ENCODE measurements at regions not wholly inside any gene's neighbourhood (a gene's known extent, or its start where the extent isn't known, plus 50 kb on each side); places are given as distances from the start of the nearest gene placed in this dataset.
"Not testable (repeated sequence)": the region's sequence is repeated elsewhere in the genome, so short reads cannot be mapped to it uniquely, and the experiment has no call there.

DNA sequence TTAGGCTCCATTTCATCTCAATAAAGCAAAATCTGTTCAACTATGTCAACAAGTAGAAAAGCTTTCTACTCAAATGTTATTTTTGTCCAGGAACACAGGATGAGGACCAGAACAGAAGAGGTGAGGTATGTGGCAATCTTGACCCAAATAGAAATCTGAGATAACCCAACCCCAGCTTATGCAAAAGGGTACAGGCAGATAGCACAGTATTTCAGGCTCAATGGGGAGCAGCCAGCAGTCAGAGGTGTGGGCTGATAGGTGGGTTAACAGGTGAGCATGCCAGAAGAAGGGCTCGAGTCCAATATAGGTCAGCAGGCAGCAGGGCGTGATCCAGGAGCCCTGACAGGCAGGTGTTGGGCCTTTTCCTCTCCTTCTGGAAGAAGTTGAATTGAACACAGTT, 281.2 kb upstream of the NR2F2 start:
- no peak for DNase-seq
- CTCF ChIA-PET, result no interaction called here
- no peaks in the 10 kb centered on the region for H3K36me3 Mint-ChIP-seq

DNA sequence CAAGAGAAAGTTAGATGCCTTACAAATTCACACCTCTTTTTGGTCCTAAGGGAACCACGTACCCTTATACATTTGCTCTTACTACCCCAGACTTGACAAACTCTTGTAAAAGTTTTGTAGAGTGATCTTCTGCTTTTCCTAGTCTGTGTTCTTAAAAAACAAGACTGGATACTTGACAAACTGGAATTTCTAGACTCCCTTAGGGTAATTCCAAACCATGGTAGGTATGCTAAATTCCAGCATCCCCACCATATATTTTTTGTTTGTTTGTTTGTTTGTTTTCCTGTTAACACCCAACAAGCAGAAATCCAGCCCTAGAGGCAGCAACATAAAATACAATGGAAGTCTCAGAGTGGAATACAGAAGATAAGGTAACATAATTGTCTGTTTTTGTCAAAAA, 280.7 kb upstream of the NR2F2 start:
- Mint-ChIP-seq H3K9me3 (no peaks in the 10 kb centered on the region), H3K27ac (no peak overlapping the region), H3K4me1 (peaks cover 3% of the 10 kb centered on the region), H3K4me3 (no peak overlapping the region), H3K27me3 (peaks cover 54% of the 10 kb centered on the region), H3K36me3 (no peaks in the 10 kb centered on the region)
- DNase-seq, result no peak
- CTCF ChIA-PET, result no interaction called here

More for the DNA sequence above, 281.2 kb upstream of the NR2F2 start:
- Mint-ChIP-seq H3K4me3 (no peak overlapping the region), H3K4me1 (peaks cover 3% of the 10 kb centered on the region), H3K9me3 (no peaks in the 10 kb centered on the region), H3K27me3 (peaks cover 51% of the 10 kb centered on the region), H3K27ac (no peak overlapping the region)

DNA sequence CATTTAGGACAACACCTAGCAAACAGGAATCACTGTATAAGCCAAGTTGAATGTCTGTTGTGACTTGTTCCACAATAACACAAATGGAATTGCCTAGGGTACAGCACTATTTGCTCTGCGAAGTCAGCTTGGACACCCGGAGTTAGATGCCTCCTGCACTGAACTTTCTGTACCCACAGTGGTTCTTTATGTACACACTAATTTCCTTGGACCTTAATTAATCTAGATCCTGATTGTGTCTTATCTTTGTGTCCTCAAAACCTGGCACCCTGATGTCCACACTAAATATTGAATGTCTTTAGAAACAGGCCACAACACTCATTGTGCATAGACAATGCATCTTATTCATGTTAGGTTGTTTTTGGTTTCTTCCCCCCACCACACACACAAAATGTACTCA, 278.9 kb upstream of the NR2F2 start:
- DNase-seq, result no peak
- no peaks in the 10 kb centered on the region for H3K9me3 Mint-ChIP-seq
- H3K27me3 Mint-ChIP-seq, result peaks cover 55% of the 10 kb centered on the region
- H3K4me1 Mint-ChIP-seq, result peaks cover 3% of the 10 kb centered on the region
- H3K27ac Mint-ChIP-seq, result no peak overlapping the region
- H3K4me3 Mint-ChIP-seq, result no peak overlapping the region
- CTCF ChIA-PET, result no interaction called here
- H3K36me3 Mint-ChIP-seq, result no peaks in the 10 kb centered on the region

DNA sequence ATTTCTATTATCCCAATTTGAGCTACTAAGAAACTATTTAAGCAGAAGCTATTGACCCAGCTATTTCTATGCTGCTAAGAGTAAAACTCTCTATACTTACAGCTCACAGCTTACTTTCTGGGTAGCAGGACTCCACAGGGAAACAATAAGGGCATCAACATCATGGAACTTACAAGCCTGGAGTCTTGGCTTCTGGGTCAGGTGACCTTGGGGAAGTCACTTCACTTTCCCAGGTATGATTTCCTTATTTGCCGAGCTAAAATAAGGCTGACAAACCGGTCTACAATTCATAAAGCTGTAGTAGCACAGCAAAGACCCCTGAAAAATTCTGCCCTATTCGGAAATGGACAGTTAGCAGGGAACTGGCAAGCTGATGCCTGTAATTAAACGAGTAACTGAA, 278.3 kb upstream of the NR2F2 start:
- CTCF ChIA-PET, result no interaction called here
- H3K27me3 Mint-ChIP-seq, result peaks cover 58% of the 10 kb centered on the region
- DNase-seq, result no peak
- no peaks in the 10 kb centered on the region for H3K36me3 Mint-ChIP-seq
- H3K9me3 Mint-ChIP-seq, result no peaks in the 10 kb centered on the region
- no peak overlapping the region for H3K4me3 Mint-ChIP-seq
- H3K27ac Mint-ChIP-seq, result no peak overlapping the region
- peaks cover 3% of the 10 kb centered on the region for H3K4me1 Mint-ChIP-seq

DNA sequence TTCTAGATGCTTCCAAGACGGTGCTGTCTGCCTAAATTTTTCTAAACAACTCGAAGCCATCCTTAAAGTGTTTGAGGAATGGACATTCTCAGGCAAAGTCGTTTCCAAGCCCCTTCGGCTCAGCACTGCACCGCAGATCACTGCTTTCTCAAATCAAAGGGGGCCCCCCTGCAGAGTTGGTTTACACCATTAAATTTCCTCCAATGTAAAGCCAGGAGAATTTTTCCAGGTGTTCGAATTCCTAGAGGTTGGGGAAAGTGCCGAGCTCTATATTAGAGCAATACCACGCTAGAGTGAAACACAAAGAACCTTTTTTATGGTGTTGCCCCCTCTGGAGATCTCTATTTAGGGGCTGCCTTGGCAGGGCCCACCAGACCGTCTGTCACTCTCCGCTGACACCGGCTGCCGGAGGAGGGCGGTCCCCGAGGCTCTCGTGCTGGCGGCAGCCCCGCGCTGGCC, 277.9 kb upstream of the NR2F2 start:
- no peak for DNase-seq
- Mint-ChIP-seq H3K36me3 (no peaks in the 10 kb centered on the region), H3K9me3 (no peaks in the 10 kb centered on the region), H3K4me3 (no peak overlapping the region), H3K27ac (no peak overlapping the region), H3K27me3 (peaks cover 55% of the 10 kb centered on the region), H3K4me1 (peaks cover 3% of the 10 kb centered on the region)
- CTCF ChIA-PET, result no interaction called here

DNA sequence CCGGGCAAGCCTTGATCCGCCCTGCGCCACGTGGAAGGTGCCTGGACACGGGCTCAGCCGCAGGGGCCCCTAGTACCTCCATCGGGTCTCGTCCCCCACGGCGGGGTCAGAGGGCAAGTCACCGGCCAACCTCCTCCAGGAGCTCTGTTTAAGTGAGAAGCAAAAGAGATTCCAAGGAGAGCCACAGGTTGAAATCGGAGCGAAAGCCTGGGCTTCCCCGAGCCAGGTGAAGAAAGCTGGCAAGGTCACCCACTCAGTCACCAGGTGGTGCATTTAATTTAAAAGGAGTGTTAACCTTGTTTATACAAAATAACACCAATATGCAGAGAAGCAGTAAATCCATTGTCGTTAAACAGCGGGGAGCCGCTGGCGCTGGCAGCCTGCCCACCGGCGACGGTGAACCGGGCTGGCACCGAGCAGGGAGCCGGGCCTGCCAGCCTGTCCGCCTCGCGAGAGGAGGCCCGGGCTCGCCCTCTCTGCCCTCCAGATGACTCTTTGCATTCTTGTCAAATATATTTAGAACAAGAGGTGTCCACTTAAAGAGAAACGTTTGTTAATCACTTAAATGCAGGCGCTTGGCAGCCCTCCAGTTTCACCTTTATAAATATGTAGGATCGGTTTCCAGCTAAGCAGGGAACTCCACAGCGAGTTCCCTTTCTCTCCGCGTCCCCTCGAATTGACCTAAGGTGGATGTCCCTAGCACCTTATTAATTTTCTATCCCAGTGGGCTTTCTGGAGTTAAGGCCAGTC, 277.3 kb upstream of the NR2F2 start:
- H3K36me3 Mint-ChIP-seq, result no peaks in the 10 kb centered on the region
- CTCF ChIA-PET, result no interaction called here
- H3K4me1 Mint-ChIP-seq, result peaks cover 3% of the 10 kb centered on the region
- H3K27ac Mint-ChIP-seq, result no peak overlapping the region
- no peak for DNase-seq
- no peak overlapping the region for H3K4me3 Mint-ChIP-seq
- peaks cover 56% of the 10 kb centered on the region for H3K27me3 Mint-ChIP-seq
- H3K9me3 Mint-ChIP-seq, result no peaks in the 10 kb centered on the region

DNA sequence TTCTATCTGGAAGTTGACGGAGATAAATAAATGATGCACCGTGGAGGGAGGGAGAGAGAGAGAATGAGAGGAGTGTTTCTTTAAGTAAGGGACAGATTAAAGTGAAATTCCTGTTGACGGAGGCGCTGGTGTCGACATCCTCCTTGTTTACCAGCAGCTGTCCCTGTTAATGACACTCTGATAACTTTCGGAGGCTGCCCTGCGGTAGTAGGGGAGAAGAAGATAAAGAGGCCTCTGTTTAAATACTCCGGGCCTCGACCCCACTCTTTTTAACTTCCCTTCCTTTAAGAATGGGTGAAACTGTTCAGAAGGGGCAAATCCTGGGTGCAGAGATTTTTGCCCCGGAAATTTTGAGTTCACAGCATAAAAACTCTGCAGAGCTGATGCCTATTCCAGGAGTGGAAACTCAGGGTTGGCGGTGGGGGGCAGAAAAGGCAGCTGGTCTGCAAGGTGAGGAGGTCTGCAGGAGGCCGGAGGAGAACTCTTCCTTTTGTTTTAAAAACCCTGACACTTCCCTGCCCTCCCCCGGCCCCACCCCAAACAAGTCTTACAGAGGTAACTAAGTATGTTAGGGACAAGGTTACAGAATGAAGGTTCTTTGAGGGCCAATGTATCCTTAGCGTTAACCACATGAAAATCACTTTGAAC, 276.6 kb upstream of the NR2F2 start:
- no peaks in the 10 kb centered on the region for H3K36me3 Mint-ChIP-seq
- H3K4me3 Mint-ChIP-seq, result no peak overlapping the region
- H3K27ac Mint-ChIP-seq, result no peak overlapping the region
- DNase-seq, result no peak
- CTCF ChIA-PET, result no interaction called here
- H3K27me3 Mint-ChIP-seq, result peaks cover 52% of the 10 kb centered on the region
- H3K4me1 Mint-ChIP-seq, result peaks cover 5% of the 10 kb centered on the region
- no peaks in the 10 kb centered on the region for H3K9me3 Mint-ChIP-seq

DNA sequence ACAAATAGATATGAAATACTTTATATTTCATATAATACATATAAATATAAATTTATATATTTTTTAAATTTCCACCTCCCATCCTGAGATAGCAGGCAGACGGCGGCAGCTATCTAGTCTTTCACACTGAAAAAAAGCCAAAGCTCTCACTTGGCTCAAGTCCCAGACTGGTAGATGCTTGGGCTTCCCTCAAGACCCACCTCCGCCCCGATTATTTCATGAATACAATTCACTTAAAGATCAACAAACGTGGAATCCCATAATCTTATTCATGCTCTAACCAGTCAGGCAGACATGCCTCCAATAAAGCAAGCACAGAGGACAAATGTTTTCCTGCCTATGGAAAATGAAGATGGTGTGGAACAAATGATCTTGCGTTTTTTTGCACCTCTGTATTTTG, 275.9 kb upstream of the NR2F2 start:
- Mint-ChIP-seq H3K4me3 (no peak overlapping the region), H3K27ac (no peak overlapping the region), H3K4me1 (peaks cover 5% of the 10 kb centered on the region), H3K27me3 (peaks cover 53% of the 10 kb centered on the region), H3K9me3 (no peaks in the 10 kb centered on the region), H3K36me3 (no peaks in the 10 kb centered on the region)
- CTCF ChIA-PET, result no interaction called here
- no peak for DNase-seq

DNA sequence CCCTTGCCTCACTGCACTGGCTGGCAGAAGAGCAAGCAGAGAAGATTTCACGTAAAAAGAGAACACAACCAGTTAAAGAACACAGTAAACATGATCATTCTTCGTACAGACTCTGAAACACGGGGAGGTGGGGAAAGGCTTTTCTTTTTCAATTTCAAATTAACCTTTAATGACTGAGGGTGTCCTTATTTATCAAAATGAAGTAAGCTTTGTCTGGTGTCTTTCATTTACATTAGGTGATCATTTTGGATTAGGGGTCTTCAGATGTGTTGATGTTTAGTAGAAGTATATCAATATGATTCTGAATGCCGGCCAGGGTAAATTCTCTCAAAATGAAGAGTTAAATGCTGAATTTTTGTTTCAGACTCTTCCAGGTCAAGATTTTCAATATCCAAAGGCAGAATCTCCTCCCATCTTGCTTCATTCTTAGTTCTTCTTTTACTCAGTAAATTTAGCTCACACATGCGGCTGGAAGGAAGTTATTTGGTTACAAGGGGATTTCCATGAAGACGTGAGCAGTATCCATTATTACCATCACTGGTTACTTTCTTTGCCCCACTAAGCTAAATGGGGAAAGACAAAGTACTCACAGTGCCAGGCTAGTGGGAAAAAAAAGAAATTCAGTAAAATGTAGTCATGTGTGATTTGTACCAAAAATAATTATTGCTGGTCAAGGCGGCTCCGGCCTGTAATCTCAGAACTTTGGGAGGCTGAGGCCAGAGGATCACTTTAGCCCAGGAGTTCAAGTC, 272.2 kb upstream of the NR2F2 start:
- CTCF ChIA-PET, result no interaction called here
- Mint-ChIP-seq H3K4me3 (no peak overlapping the region), H3K27ac (no peak overlapping the region), H3K4me1 (peaks cover 5% of the 10 kb centered on the region), H3K36me3 (no peaks in the 10 kb centered on the region), H3K27me3 (peaks cover 37% of the 10 kb centered on the region), H3K9me3 (no peaks in the 10 kb centered on the region)
- DNase-seq, result no peak

DNA sequence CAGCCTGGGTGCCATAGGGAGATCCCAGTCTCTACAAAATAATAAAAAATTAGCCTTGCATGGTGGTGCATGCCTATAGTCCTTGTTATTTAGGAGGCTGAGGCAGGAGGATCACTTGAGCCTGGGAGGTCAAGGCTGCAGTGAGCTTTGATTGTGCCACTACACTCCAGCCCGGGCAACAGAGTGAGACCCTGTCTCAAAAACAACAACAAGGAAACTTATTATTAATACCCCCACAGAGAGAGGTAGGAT, 271.7 kb upstream of the NR2F2 start:
- H3K9me3 Mint-ChIP-seq, H3K27ac Mint-ChIP-seq, H3K4me3 Mint-ChIP-seq, H3K36me3 Mint-ChIP-seq, CTCF ChIA-PET, DNase-seq, H3K4me1 Mint-ChIP-seq: not testable (repeated sequence)
- H3K27me3 Mint-ChIP-seq, result peaks cover 35% of the 10 kb centered on the region

DNA sequence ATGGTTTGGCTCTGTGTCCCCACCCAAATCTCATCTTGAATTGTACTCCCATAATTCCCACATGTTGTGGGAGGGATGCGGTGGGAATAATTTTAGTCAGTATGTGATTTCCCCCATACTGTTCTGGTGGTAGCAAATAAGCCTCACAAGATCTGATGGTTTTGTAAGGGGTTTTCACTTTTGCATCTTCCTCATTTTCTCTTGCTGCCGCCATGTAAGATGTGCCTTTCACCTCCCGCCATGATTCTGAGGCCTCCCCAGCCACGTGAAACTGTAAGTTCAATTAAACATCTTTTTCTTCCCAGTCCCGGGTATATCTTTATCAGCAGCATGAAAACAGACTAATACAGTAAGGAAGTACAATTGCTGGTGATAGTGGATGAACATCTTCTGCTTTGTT, 269.9 kb upstream of the NR2F2 start:
- H3K27me3 Mint-ChIP-seq, result peaks cover 24% of the 10 kb centered on the region
- DNase-seq, H3K27ac Mint-ChIP-seq, CTCF ChIA-PET, H3K36me3 Mint-ChIP-seq, H3K4me1 Mint-ChIP-seq, H3K4me3 Mint-ChIP-seq, H3K9me3 Mint-ChIP-seq: not testable (repeated sequence)

DNA sequence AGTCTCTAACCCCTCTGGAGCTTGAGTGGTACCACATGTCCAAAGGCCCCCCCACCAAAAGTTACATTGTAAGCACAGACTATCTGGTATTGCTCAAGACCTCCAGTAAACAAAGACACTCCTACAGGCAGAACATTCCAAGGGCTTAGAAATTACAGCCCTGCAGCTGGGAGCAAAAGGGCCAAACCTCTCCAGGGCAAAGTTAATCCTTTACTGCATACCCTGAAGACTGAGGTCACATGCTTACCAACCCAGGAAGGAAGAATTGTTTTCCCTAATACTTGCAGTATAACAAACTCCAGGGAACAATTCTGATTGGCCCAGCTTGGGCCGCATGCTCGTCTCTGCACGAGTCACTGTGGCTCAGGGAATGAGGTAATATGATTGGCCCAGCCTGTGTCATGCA, 266.1 kb upstream of the NR2F2 start:
- CTCF ChIA-PET, result no interaction called here
- no peak overlapping the region for H3K4me3 Mint-ChIP-seq
- H3K27ac Mint-ChIP-seq, result no peak overlapping the region
- H3K36me3 Mint-ChIP-seq, result no peaks in the 10 kb centered on the region
- no peak for DNase-seq
- H3K27me3 Mint-ChIP-seq, result peaks cover 9% of the 10 kb centered on the region
- H3K4me1 Mint-ChIP-seq, result no peaks in the 10 kb centered on the region
- no peaks in the 10 kb centered on the region for H3K9me3 Mint-ChIP-seq

DNA sequence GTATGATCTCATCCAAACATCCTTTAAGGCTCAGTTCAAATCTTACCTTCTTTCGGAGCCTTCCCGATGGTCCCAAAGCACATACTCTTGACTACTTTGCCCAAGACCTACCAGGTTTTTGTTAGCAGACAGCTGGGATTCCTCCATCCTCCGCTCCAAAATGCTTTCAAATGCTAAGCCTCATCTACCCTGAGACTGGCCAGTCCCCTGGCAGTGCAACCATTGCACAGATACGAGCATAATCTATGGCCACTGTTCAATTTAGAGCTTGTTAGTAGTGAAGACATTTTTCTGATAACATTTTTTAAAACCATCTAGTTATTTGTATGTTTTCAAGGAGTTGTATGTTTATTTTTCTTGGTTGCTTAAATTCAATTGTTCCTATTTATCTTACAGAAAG, 264.4 kb upstream of the NR2F2 start:
- Mint-ChIP-seq H3K4me1 (no peaks in the 10 kb centered on the region), H3K27ac (no peak overlapping the region), H3K27me3 (peaks cover 3% of the 10 kb centered on the region), H3K36me3 (no peaks in the 10 kb centered on the region), H3K4me3 (no peak overlapping the region), H3K9me3 (no peaks in the 10 kb centered on the region)
- CTCF ChIA-PET, result no interaction called here
- no peak for DNase-seq

DNA sequence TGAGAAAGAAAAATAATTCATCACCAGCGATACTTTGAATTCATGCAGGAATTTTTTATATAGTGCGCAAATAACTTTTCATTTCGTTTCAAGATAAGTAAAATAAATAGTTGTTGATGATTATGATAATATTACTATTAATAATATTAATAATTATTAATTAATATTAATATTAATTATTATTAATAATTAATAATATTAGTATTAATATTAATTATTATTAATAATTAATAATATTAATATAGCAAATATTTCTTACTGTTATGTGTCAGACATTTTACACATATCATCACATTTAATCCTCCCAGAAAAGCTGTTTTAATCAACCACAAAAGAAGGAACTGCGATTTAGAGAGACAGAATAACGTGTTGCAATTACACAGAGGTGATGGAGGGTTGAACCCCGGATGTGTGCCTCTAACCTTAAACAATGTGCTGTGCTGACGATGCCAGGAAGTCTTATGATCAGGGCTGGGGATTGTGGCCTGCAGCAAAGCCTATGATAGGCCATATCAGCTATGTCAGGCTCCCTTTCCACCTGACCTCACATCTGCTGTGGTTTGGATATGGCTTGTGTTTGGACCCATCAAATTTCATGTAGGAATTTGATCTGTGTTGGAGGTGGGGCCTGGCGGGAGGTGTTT, 263.5 kb upstream of the NR2F2 start:
- no peak for DNase-seq
- H3K9me3 Mint-ChIP-seq, result no peaks in the 10 kb centered on the region
- H3K27me3 Mint-ChIP-seq, result peaks cover 3% of the 10 kb centered on the region
- no peaks in the 10 kb centered on the region for H3K4me1 Mint-ChIP-seq
- no peak overlapping the region for H3K4me3 Mint-ChIP-seq
- no peak overlapping the region for H3K27ac Mint-ChIP-seq
- CTCF ChIA-PET, result no interaction called here
- no peaks in the 10 kb centered on the region for H3K36me3 Mint-ChIP-seq

DNA sequence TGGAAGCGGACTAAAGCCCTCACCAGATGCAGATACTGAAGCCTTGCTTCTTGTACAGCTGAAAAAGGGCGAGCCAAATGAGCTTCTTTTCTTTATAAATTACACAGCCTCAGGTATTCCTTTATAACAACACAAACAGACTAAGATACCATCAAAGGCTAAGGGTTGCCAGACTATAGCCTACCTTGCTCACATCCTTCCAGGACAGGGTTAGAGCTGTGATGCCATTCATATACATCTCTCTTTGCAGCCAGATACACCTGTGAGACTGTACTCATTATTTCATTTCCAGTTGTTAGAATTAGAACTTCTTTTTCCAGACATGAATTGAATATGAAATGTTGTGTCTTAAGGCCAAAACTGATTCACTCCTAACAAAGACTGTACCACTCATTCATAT, 262.8 kb upstream of the NR2F2 start:
- CTCF ChIA-PET, result no interaction called here
- no peaks in the 10 kb centered on the region for H3K36me3 Mint-ChIP-seq
- H3K9me3 Mint-ChIP-seq, result no peaks in the 10 kb centered on the region
- DNase-seq, result no peak
- H3K4me3 Mint-ChIP-seq, result no peak overlapping the region
- H3K4me1 Mint-ChIP-seq, result no peaks in the 10 kb centered on the region
- no peak overlapping the region for H3K27ac Mint-ChIP-seq
- H3K27me3 Mint-ChIP-seq, result peaks cover 3% of the 10 kb centered on the region
